Spleen (tissue), 7 donors: ENCODE measurements at regions not wholly inside any gene's neighbourhood (a gene's known extent, or its start where the extent isn't known, plus 50 kb on each side); places are given as distances from the start of the nearest gene placed in this dataset.

ENCODE experiments used
- CTCF ChIP-seq, 11 experiments: fragments of 200-600 bp in 7 of 11; fragments of 450-650 bp in 4 of 11; sonication (generic) in 4 of 11; IDR thresholded peaks in 8 of 11; conservative IDR thresholded peaks in 3 of 11; 1 replicate in 7 of 11; 2 replicates in 4 of 11; pipeline versions ENCODE4 v1.4.0 to v1.8.0; 2016 to 2021; ENCODE audit warnings: antibody characterized with exemption in 11 of 11, inconsistent platforms in 4 of 11, mild to moderate bottlenecking in 1 of 11
- POLR2A ChIP-seq, 3 donors: fragments of 450-650 bp; IDR thresholded peaks; one replicate each; pipeline ENCODE4 v1.5.1; 2017; ENCODE audit warnings: antibody characterized with exemption in 3 of 3, mild to moderate bottlenecking in 1 of 3
- POLR2AphosphoS5 ChIP-seq, 3 donors: sonication (generic); formaldehyde crosslinking; IDR thresholded peaks; one replicate each; pipeline ENCODE4 v1.5.1; 2017; ENCODE audit warnings: antibody characterized with exemption in 3 of 3
- donor health status: DM: no; HTN: no; CAD: no; lungs with moderate emphysema.
- donor health status: DM: no; HTN: no; CAD: no.
- donor health status: DM: no; HTN: no; CAD: no.

- TF ChIP-seq CTCF (IDR thresholded peaks at IDR 0.05 in 8 of 11, conservative IDR thresholded peaks at IDR 0.05 in 3 of 11) (no peak), POLR2AphosphoS5 (IDR thresholded peaks at IDR 0.05) (no peak), POLR2A (IDR thresholded peaks at IDR 0.05) (no peak)
These were observed 268.8 kb upstream of the SKOR2 start for GRCh38 chr18:47520263-47520662.
